ENCODE measurements at regions not wholly inside any gene's neighbourhood (a gene's known extent, or its start where the extent isn't known, plus 50 kb on each side); places are given as distances from the start of the nearest gene placed in this dataset.

DNA sequence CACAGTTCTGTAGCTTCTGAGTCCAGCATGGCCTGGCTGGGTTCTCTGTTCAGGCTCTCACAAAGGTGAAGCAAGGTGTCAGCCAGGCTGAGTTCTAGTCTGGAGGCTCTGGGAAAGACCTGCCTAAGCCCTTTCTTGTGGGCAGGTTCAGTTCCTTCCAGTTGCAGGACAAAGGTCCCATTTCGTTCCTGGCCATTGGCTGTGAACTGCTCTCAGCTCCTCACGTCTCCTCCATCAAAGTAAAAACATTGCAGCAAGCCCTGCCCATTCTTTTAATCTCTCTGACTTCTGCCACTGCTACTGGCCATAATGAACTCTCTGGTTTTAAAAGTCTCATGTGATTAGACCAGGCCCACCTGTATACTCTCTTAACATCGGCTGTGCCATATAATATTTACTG lies 61.6 kb upstream of the BARX1 start:
- in situ Hi-C loops (cut with MboI; ENCODE audit: low sequenced_read_pairs in 4 of 4) (loop anchor here in 1 of 4 donors (25.0 kb wide), 1 partner anchor 96 kb away; no protein-coding TSS in a partner anchor), intact Hi-C loops (cut with DNase I; ENCODE audit: low total_unique reads) (no loop called here)
- no peaks in the 10 kb centered on the region for H3K9me3 ChIP-seq
- H3K27me3 ChIP-seq, result no peaks in the 10 kb centered on the region
- DNase-seq (no peak), ATAC-seq (no peak)
- no peak overlapping the region for H3K27ac ChIP-seq
- H3K36me3 ChIP-seq, result no peaks in the 10 kb centered on the region
- TF ChIP-seq POLR2A (IDR thresholded peaks at IDR 0.05), result no peak
- TF ChIP-seq, protein P1, sequence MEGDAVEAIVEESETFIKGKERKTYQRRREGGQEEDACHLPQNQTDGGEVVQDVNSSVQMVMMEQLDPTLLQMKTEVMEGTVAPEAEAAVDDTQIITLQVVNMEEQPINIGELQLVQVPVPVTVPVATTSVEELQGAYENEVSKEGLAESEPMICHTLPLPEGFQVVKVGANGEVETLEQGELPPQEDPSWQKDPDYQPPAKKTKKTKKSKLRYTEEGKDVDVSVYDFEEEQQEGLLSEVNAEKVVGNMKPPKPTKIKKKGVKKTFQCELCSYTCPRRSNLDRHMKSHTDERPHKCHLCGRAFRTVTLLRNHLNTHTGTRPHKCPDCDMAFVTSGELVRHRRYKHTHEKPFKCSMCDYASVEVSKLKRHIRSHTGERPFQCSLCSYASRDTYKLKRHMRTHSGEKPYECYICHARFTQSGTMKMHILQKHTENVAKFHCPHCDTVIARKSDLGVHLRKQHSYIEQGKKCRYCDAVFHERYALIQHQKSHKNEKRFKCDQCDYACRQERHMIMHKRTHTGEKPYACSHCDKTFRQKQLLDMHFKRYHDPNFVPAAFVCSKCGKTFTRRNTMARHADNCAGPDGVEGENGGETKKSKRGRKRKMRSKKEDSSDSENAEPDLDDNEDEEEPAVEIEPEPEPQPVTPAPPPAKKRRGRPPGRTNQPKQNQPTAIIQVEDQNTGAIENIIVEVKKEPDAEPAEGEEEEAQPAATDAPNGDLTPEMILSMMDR (IDR thresholded peaks at IDR 0.05 in 4 of 5, conservative IDR thresholded peaks at IDR 0.05 in 1 of 5), result no peak
- H3K4me3 ChIP-seq, result no peak overlapping the region
- no peaks in the 10 kb centered on the region for H3K4me1 ChIP-seq

DNA sequence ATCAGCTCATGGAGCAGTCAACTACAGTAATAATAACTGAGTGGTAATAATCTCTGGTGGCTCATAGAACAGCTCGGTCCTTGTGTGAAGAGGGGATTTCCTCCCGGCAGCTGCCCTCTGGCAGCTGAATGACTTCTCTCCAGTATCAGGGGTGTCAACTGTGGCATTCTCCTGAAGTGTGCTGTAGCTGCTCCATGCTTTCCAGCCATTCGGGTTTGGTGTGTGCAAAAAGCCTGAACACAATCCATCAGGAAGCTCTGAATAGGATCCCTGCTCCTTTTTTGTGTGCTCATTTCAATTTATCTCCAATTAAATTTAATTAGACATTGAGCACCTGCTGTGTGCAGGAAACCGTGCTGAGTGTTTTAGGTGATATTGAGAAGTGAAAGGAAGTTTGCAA lies 59.8 kb upstream of the BARX1 start:
- Histone ChIP-seq H3K27me3 (no peaks in the 10 kb centered on the region), H3K9me3 (no peaks in the 10 kb centered on the region), H3K4me1 (no peaks in the 10 kb centered on the region), H3K4me3 (no peak overlapping the region), H3K36me3 (no peaks in the 10 kb centered on the region), H3K27ac (no peak overlapping the region)
- DNase-seq (no peak), ATAC-seq (no peak)
- intact Hi-C loops (cut with DNase I; ENCODE audit: low total_unique reads), result loop anchor here (1.0 kb wide), 1 partner anchor 198 kb away; no protein-coding TSS in a partner anchor
- in situ Hi-C loops (cut with MboI; ENCODE audit: low sequenced_read_pairs in 4 of 4), result loop anchor here in 1 of 4 donors (25.0 kb wide), 1 partner anchor 97 kb away; no protein-coding TSS in a partner anchor
- TF ChIP-seq, protein P1 (IDR thresholded peaks at IDR 0.05 in 4 of 5, conservative IDR thresholded peaks at IDR 0.05 in 1 of 5), result no peak
- no peak for TF ChIP-seq POLR2A (IDR thresholded peaks at IDR 0.05)

DNA sequence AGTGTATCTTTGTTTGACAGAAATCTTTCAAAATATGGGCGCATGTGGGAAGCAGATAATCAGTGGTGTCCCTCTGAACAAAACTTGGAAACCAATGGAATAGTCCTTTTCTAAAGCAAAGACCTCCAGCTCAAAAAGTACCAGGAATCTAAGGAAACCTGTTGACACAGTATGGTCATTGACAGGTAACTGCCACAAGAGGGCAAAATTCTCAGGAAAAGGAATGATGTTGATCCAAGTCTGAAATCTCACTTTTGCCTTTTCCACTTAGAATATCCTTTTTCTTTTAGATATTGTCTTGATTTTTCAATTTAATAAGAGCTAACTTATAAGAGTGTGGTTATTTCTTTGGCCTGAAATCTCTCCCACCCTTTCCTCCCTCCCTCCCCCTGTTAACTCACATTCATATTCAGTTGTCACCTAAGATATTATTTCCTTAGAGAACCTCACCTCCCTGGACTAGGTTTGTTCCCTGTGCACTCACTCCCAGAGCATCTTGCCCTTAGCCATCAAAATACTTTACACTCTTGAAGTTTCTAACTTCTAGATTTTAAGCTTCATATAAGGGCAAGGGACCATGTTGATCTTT lies 59.0 kb upstream of the BARX1 start:
- H3K4me1 ChIP-seq, result no peaks in the 10 kb centered on the region
- peak; percentile 47 to 60 for ATAC-seq
- DNase-seq, result no peak
- no peaks in the 10 kb centered on the region for H3K27me3 ChIP-seq
- in situ Hi-C loops (cut with MboI; ENCODE audit: low sequenced_read_pairs in 4 of 4) (loop anchor here in 1 of 4 donors (25.0 kb wide), 1 partner anchor 98 kb away; no protein-coding TSS in a partner anchor), intact Hi-C loops (cut with DNase I; ENCODE audit: low total_unique reads) (loop anchor here (1.0 kb wide), 1 partner anchor 199 kb away; no protein-coding TSS in a partner anchor)
- H3K4me3 ChIP-seq, result no peak overlapping the region
- no peak overlapping the region for H3K27ac ChIP-seq
- H3K9me3 ChIP-seq, result no peaks in the 10 kb centered on the region
- TF ChIP-seq, protein P1 (IDR thresholded peaks at IDR 0.05 in 4 of 5, conservative IDR thresholded peaks at IDR 0.05 in 1 of 5), result peak in 3 of 5 experiments; percentile 31 to 63 (median 53)
- TF ChIP-seq POLR2A (IDR thresholded peaks at IDR 0.05), result no peak
- H3K36me3 ChIP-seq, result no peaks in the 10 kb centered on the region

DNA sequence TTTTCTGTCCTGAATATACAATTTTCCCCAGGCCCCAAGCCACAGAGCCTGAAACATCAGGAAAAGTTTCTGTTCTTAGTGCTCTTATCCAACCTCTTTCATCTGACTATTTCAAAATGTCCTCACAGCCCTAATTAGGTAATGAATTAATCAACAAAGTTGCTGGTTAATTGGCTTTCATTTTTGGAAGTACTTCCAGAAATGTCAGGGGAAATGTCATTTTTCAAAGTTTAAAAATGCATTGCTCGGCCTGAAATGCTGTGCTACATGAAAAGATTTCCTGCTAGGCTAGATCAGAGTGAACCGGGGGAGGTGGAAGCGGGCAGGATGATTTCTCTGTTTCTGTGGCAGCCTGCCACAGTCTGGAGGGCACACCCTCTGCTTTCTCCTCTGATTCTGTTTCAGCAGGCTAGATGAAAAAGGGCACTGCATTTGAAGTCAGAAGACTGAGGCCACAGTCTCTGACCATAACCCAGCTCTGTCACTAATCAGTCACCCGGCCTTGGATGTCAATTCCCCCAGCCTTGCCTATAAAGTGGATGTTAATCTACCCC lies 55.9 kb upstream of the BARX1 start:
- Histone ChIP-seq H3K9me3 (no peaks in the 10 kb centered on the region), H3K4me1 (no peaks in the 10 kb centered on the region), H3K27me3 (no peaks in the 10 kb centered on the region), H3K36me3 (no peaks in the 10 kb centered on the region), H3K27ac (no peak overlapping the region), H3K4me3 (no peak overlapping the region)
- no peak for DNase-seq
- no peak for ATAC-seq
- in situ Hi-C loops (cut with MboI; ENCODE audit: low sequenced_read_pairs in 4 of 4), result loop anchor here in 1 of 4 donors (25.0 kb wide), 1 partner anchor 101 kb away; no protein-coding TSS in a partner anchor
- intact Hi-C loops (cut with DNase I; ENCODE audit: low total_unique reads), result no loop called here
- TF ChIP-seq, protein P1 (IDR thresholded peaks at IDR 0.05 in 4 of 5, conservative IDR thresholded peaks at IDR 0.05 in 1 of 5), result no peak
- TF ChIP-seq POLR2A (IDR thresholded peaks at IDR 0.05), result no peak
